SK-N-MC (cell line): ENCODE measurements at regions not wholly inside any gene's neighbourhood (a gene's known extent, or its start where the extent isn't known, plus 50 kb on each side); places are given as distances from the start of the nearest gene placed in this dataset.
"Not testable (repeated sequence)": the region's sequence is repeated elsewhere in the genome, so short reads cannot be mapped to it uniquely, and the experiment has no call there.

Experiments
- EZH2 ChIP-seq: fragments of 200-600 bp; sonication (generic); IDR thresholded peaks from one replicate; pipeline ENCODE4 v1.6.1; 2017; ENCODE audit warnings: antibody characterized with exemption
- FOXP2 ChIP-seq: optimal IDR thresholded peaks from 2 replicates; pipeline ENCODE3; 2011; ENCODE audit warnings: mild to moderate bottlenecking, moderate library complexity; ENCODE audit not compliant: insufficient read depth; ENCODE audit errors: extremely low read length, control extremely low read depth
- POLR2AphosphoS5 ChIP-seq: IDR thresholded peaks from 2 replicates; pipeline ENCODE4 v1.6.1; 2012; ENCODE audit warnings: mild to moderate bottlenecking, low read depth, low read length, borderline replicate concordance

- not testable (repeated sequence) for TF ChIP-seq EZH2, POLR2AphosphoS5, FOXP2
Measured at GRCh38 chr9:39542157-39542556, 186.7 kb downstream of the SPATA31A1 start.
